SK-N-SH treated with all-trans-retinoic acid at 6 μM for 48 hours (cell line): ENCODE measurements at regions not wholly inside any gene's neighbourhood (a gene's known extent, or its start where the extent isn't known, plus 50 kb on each side); places are given as distances from the start of the nearest gene placed in this dataset.

Experiments used
- ATAC-seq: fragments of 200-7000 bp; cut with Tn5 transposase; 3 replicates; pipeline ENCODE4 v1.9.1; 2020; ENCODE audit warnings: mild to moderate bottlenecking, moderate library complexity
- ARNTL ChIP-seq: fragments of 450-650 bp; formaldehyde crosslinking; IDR thresholded peaks from 2 replicates; pipeline ENCODE4 v1.5.0; 2020; ENCODE audit warnings: low read depth, mild to moderate bottlenecking, moderate library complexity, borderline replicate concordance
- BACH2 ChIP-seq: fragments of 250-450 bp; sonication (Bioruptor Pico); IDR thresholded peaks from 2 replicates; pipeline ENCODE4 v1.9.0; 2021; ENCODE audit warnings: mild to moderate bottlenecking, borderline replicate concordance
- CSDC2 ChIP-seq: fragments of 250-450 bp; sonication (Bioruptor Pico); IDR thresholded peaks from 2 replicates; pipeline ENCODE4 v1.5.0; 2020; ENCODE audit warnings: mild to moderate bottlenecking, moderate library complexity
- CSRNP3 ChIP-seq: fragments of 250-450 bp; sonication (Bioruptor Pico); IDR thresholded peaks from 2 replicates; pipeline ENCODE4 v1.5.1; 2021; ENCODE audit warnings: mild to moderate bottlenecking, moderate library complexity
- ESRRG ChIP-seq: fragments of 250-450 bp; sonication (Bioruptor Pico); IDR thresholded peaks from 2 replicates; pipeline ENCODE4 v1.6.1; 2021; ENCODE audit warnings: mild to moderate bottlenecking
- GLIS3 ChIP-seq: fragments of 250-450 bp; sonication (Bioruptor Pico); IDR thresholded peaks from 2 replicates; pipeline ENCODE4 v1.5.0; 2020; ENCODE audit warnings: mild to moderate bottlenecking, moderate library complexity
- OSR1 ChIP-seq: fragments of 250-450 bp; sonication (Bioruptor Pico); IDR thresholded peaks from 2 replicates; pipeline ENCODE4 v1.8.0; 2022; ENCODE audit warnings: moderate library complexity, mild to moderate bottlenecking, inconsistent platforms
- PPARA ChIP-seq: fragments of 250-450 bp; sonication (Bioruptor Pico); IDR thresholded peaks from 2 replicates; pipeline ENCODE4 v1.5.0; 2020; ENCODE audit warnings: mild to moderate bottlenecking, borderline replicate concordance
- RARB ChIP-seq: fragments of 250-450 bp; sonication (Bioruptor Pico); IDR thresholded peaks from 2 replicates; pipeline ENCODE4 v1.8.0; 2021; ENCODE audit warnings: mild to moderate bottlenecking, moderate library complexity
- SNAI2 ChIP-seq: fragments of 250-450 bp; sonication (Bioruptor Pico); IDR thresholded peaks from 2 replicates; pipeline ENCODE4 v1.5.0; 2020; ENCODE audit warnings: mild to moderate bottlenecking, moderate library complexity
- TCF4 ChIP-seq: fragments of 250-450 bp; sonication (Bioruptor Pico); IDR thresholded peaks from 2 replicates; pipeline ENCODE4 v1.8.0; 2021; ENCODE audit warnings: mild to moderate bottlenecking, moderate library complexity, borderline replicate concordance
- ZC3H10 ChIP-seq: fragments of 250-450 bp; sonication (Bioruptor Pico); IDR thresholded peaks from 2 replicates; pipeline ENCODE4 v1.5.1; 2021; ENCODE audit warnings: mild to moderate bottlenecking, moderate library complexity
- ZFP3 ChIP-seq: fragments of 250-450 bp; sonication (Bioruptor Pico); IDR thresholded peaks from 2 replicates; pipeline ENCODE4 v1.5.0; 2020; ENCODE audit warnings: mild to moderate bottlenecking, moderate library complexity
- ZFP30 ChIP-seq: fragments of 450-650 bp; formaldehyde crosslinking; IDR thresholded peaks from 2 replicates; pipeline ENCODE4 v1.5.0; 2022; ENCODE audit warnings: mild to moderate bottlenecking, moderate library complexity
- ZNF565 ChIP-seq: fragments of 450-650 bp; formaldehyde crosslinking; conservative IDR thresholded peaks from 2 replicates; pipeline ENCODE4 v1.5.0; 2020; ENCODE audit warnings: low read depth, mild to moderate bottlenecking, moderate library complexity
- ZNF70 ChIP-seq: fragments of 450-650 bp; formaldehyde crosslinking; IDR thresholded peaks from 2 replicates; pipeline ENCODE4 v1.5.0; 2020; ENCODE audit warnings: mild to moderate bottlenecking, moderate library complexity
- ZNF8 ChIP-seq: fragments of 450-650 bp; formaldehyde crosslinking; IDR thresholded peaks from 2 replicates; pipeline ENCODE4 v1.5.0; 2020; ENCODE audit warnings: mild to moderate bottlenecking, moderate library complexity
- TF ChIP-seq, protein P1 (sequence below): fragments of 250-450 bp; sonication (Bioruptor Pico); IDR thresholded peaks from 2 replicates; pipeline ENCODE4 v1.8.0; 2020; ENCODE audit warnings: mild to moderate bottlenecking, moderate library complexity, borderline replicate concordance
- TF ChIP-seq, protein P2 (sequence below): fragments of 250-450 bp; sonication (Bioruptor Pico); IDR thresholded peaks from 2 replicates; pipeline ENCODE4 v1.8.0; 2021; ENCODE audit warnings: low read depth, mild to moderate bottlenecking, moderate library complexity, borderline replicate concordance
- TF ChIP-seq, protein P3 (sequence below): fragments of 250-450 bp; sonication (Bioruptor Pico); IDR thresholded peaks from 2 replicates; pipeline ENCODE4 v1.5.0; 2020; ENCODE audit warnings: mild to moderate bottlenecking, moderate library complexity
- TF ChIP-seq, protein P4 (sequence below): fragments of 250-450 bp; sonication (Bioruptor Pico); IDR thresholded peaks from 2 replicates; pipeline ENCODE4 v1.5.1; 2020; ENCODE audit warnings: low read depth, mild to moderate bottlenecking, moderate library complexity

- ATAC-seq, result no peak
- TF ChIP-seq ZNF565 (CRISPR knock-in tag) (no peak), RARB (CRISPR knock-in tag) (no peak), ZC3H10 (CRISPR knock-in tag) (no peak), ESRRG (CRISPR knock-in tag) (no peak), TCF4 (CRISPR knock-in tag) (no peak), ZNF70 (CRISPR knock-in tag) (no peak), ZFP30 (CRISPR knock-in tag) (no peak), CSRNP3 (CRISPR knock-in tag) (no peak), SNAI2 (CRISPR knock-in tag) (no peak), CSDC2 (CRISPR knock-in tag) (no peak)
- TF ChIP-seq, protein P1, sequence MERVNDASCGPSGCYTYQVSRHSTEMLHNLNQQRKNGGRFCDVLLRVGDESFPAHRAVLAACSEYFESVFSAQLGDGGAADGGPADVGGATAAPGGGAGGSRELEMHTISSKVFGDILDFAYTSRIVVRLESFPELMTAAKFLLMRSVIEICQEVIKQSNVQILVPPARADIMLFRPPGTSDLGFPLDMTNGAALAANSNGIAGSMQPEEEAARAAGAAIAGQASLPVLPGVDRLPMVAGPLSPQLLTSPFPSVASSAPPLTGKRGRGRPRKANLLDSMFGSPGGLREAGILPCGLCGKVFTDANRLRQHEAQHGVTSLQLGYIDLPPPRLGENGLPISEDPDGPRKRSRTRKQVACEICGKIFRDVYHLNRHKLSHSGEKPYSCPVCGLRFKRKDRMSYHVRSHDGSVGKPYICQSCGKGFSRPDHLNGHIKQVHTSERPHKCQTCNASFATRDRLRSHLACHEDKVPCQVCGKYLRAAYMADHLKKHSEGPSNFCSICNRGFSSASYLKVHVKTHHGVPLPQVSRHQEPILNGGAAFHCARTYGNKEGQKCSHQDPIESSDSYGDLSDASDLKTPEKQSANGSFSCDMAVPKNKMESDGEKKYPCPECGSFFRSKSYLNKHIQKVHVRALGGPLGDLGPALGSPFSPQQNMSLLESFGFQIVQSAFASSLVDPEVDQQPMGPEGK, result no peak
These were observed 167.6 kb downstream of the ERMARD start for GRCh38 chr6:169918954-169919549.

GRCh38 chr6:169918239-169918953, 167.0 kb downstream of the ERMARD start:
- no peak for TF ChIP-seq ARNTL (CRISPR knock-in tag)
- no peak for TF ChIP-seq RARB (CRISPR knock-in tag)
- TF ChIP-seq CSRNP3 (CRISPR knock-in tag), result no peak
- TF ChIP-seq GLIS3 (CRISPR knock-in tag), result no peak
- no peak for TF ChIP-seq ZNF70 (CRISPR knock-in tag)
- ATAC-seq, result no peak

DNA sequence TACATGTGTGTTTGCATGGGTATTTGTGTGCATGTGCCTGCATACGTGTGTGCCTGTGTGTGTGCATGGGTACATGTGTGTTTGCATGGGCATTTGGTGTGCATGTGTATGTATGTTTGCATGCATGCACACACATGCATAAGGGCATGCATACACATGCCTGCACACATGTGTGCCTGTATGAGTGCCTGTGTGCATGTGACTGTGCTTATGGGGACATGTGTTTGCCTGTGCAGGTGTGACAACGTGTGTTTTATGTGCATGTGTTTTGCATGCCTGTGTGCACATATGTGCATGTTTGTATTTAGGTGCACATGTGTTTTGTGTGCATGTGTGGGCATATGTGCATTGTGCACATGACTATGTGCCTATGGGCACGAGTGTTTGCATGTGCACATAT, 165.7 kb downstream of the ERMARD start:
- ATAC-seq, result no peak
- no peak for TF ChIP-seq ZFP3
- no peak for TF ChIP-seq OSR1 (CRISPR knock-in tag)
- TF ChIP-seq, protein P2, sequence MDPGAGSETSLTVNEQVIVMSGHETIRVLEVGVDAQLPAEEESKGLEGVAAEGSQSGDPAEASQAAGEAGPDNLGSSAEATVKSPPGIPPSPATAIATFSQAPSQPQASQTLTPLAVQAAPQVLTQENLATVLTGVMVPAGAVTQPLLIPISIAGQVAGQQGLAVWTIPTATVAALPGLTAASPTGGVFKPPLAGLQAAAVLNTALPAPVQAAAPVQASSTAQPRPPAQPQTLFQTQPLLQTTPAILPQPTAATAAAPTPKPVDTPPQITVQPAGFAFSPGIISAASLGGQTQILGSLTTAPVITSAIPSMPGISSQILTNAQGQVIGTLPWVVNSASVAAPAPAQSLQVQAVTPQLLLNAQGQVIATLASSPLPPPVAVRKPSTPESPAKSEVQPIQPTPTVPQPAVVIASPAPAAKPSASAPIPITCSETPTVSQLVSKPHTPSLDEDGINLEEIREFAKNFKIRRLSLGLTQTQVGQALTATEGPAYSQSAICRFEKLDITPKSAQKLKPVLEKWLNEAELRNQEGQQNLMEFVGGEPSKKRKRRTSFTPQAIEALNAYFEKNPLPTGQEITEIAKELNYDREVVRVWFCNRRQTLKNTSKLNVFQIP (CRISPR knock-in tag), result no peak
- TF ChIP-seq, protein P3, sequence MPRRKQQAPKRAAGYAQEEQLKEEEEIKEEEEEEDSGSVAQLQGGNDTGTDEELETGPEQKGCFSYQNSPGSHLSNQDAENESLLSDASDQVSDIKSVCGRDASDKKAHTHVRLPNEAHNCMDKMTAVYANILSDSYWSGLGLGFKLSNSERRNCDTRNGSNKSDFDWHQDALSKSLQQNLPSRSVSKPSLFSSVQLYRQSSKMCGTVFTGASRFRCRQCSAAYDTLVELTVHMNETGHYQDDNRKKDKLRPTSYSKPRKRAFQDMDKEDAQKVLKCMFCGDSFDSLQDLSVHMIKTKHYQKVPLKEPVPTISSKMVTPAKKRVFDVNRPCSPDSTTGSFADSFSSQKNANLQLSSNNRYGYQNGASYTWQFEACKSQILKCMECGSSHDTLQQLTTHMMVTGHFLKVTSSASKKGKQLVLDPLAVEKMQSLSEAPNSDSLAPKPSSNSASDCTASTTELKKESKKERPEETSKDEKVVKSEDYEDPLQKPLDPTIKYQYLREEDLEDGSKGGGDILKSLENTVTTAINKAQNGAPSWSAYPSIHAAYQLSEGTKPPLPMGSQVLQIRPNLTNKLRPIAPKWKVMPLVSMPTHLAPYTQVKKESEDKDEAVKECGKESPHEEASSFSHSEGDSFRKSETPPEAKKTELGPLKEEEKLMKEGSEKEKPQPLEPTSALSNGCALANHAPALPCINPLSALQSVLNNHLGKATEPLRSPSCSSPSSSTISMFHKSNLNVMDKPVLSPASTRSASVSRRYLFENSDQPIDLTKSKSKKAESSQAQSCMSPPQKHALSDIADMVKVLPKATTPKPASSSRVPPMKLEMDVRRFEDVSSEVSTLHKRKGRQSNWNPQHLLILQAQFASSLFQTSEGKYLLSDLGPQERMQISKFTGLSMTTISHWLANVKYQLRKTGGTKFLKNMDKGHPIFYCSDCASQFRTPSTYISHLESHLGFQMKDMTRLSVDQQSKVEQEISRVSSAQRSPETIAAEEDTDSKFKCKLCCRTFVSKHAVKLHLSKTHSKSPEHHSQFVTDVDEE (CRISPR knock-in tag), result no peak
- TF ChIP-seq ZNF70 (CRISPR knock-in tag), result no peak
- TF ChIP-seq PPARA, result no peak
- TF ChIP-seq ZC3H10 (CRISPR knock-in tag), result no peak
- no peak for TF ChIP-seq CSDC2 (CRISPR knock-in tag)
- TF ChIP-seq, protein P4, sequence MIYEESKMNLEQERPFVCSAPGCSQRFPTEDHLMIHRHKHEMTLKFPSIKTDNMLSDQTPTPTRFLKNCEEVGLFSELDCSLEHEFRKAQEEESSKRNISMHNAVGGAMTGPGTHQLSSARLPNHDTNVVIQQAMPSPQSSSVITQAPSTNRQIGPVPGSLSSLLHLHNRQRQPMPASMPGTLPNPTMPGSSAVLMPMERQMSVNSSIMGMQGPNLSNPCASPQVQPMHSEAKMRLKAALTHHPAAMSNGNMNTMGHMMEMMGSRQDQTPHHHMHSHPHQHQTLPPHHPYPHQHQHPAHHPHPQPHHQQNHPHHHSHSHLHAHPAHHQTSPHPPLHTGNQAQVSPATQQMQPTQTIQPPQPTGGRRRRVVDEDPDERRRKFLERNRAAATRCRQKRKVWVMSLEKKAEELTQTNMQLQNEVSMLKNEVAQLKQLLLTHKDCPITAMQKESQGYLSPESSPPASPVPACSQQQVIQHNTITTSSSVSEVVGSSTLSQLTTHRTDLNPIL (CRISPR knock-in tag), result no peak
- no peak for TF ChIP-seq GLIS3 (CRISPR knock-in tag)
- TF ChIP-seq, protein P1, result no peak
- TF ChIP-seq BACH2, result no peak
- no peak for TF ChIP-seq ZFP30 (CRISPR knock-in tag)
- no peak for TF ChIP-seq SNAI2 (CRISPR knock-in tag)
- TF ChIP-seq ZNF8, result no peak
- TF ChIP-seq RARB (CRISPR knock-in tag), result no peak
- TF ChIP-seq, all 23 proteins: peak for 0
